ENCODE measurements at regions not wholly inside any gene's neighbourhood (a gene's known extent, or its start where the extent isn't known, plus 50 kb on each side); places are given as distances from the start of the nearest gene placed in this dataset.

- DNase-seq (ENCODE audit: low read depth), result no peak
- H3K4me3 ChIP-seq (ENCODE audit: control insufficient read depth, low read depth, low read length), result no peak overlapping the region
Measured at GRCh38 chr6:15780437-15780836, 117.6 kb upstream of the DTNBP1 start.

DNA sequence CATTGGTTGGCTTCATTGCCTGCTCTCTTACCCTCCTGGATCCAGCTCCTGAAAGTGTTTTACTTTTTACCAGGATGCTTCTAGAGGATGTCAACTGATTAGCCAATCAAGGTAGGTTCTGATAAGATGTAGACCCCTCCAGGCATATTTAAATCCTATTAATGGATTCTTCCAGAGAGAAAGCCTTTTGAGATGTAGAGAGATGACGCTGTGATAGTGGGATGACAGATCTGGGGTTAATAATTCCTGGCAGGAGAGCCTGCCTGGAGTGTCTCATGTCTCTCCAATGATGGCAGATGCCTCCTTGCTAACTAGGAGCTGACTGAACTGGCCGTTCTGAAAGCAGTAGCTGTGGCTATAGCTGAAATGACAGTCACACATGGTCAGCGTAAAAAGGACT, 116.9 kb upstream of the DTNBP1 start:
- no peak overlapping the region for H3K4me3 ChIP-seq (ENCODE audit: control insufficient read depth, low read depth, low read length)
- TF ChIP-seq, protein P1, sequence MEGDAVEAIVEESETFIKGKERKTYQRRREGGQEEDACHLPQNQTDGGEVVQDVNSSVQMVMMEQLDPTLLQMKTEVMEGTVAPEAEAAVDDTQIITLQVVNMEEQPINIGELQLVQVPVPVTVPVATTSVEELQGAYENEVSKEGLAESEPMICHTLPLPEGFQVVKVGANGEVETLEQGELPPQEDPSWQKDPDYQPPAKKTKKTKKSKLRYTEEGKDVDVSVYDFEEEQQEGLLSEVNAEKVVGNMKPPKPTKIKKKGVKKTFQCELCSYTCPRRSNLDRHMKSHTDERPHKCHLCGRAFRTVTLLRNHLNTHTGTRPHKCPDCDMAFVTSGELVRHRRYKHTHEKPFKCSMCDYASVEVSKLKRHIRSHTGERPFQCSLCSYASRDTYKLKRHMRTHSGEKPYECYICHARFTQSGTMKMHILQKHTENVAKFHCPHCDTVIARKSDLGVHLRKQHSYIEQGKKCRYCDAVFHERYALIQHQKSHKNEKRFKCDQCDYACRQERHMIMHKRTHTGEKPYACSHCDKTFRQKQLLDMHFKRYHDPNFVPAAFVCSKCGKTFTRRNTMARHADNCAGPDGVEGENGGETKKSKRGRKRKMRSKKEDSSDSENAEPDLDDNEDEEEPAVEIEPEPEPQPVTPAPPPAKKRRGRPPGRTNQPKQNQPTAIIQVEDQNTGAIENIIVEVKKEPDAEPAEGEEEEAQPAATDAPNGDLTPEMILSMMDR (conservative IDR thresholded peaks at IDR 0.05; ENCODE audit: control insufficient read depth, insufficient read depth, low read depth, low read length), result no peak
- no peak for DNase-seq (ENCODE audit: low read depth)

More at GRCh38 chr6:15780437-15780836, 117.6 kb upstream of the DTNBP1 start:
- TF ChIP-seq, protein P1 (conservative IDR thresholded peaks at IDR 0.05; ENCODE audit: control insufficient read depth, insufficient read depth, low read depth, low read length), result no peak

GRCh38 chr6:15776458-15776980, 113.7 kb upstream of the DTNBP1 start:
- DNase-seq (ENCODE audit: low read depth), result no peak
- no peak overlapping the region for H3K4me3 ChIP-seq (ENCODE audit: control insufficient read depth, low read depth, low read length)
- TF ChIP-seq, protein P1 (conservative IDR thresholded peaks at IDR 0.05; ENCODE audit: control insufficient read depth, insufficient read depth, low read depth, low read length), result no peak

DNA sequence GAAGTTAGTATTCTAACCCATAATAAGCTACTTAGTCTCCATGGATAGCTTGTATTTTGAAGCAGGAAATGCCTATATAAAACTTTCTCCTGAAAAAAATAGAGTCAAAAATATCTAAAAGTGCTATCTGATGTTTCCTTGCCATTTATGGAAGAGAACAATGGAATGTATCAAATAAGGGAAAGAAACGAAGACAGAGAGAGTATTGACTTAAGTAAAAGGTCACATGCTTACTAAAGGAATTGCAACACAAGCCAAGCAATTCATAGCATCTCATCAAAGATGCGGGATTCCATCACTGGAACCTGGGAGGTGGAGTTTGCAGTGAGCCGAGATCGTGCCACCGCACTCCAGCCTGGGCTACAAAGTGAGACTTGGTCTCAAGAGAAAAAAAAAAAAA, 112.9 kb upstream of the DTNBP1 start:
- no peak for DNase-seq (ENCODE audit: low read depth)
- H3K4me3 ChIP-seq (ENCODE audit: control insufficient read depth, low read depth, low read length), result no peak overlapping the region
- TF ChIP-seq, protein P1 (conservative IDR thresholded peaks at IDR 0.05; ENCODE audit: control insufficient read depth, insufficient read depth, low read depth, low read length), result no peak

- no peak for DNase-seq (ENCODE audit: low read depth)
- TF ChIP-seq, protein P1 (conservative IDR thresholded peaks at IDR 0.05; ENCODE audit: control insufficient read depth, insufficient read depth, low read depth, low read length), result no peak
- H3K4me3 ChIP-seq (ENCODE audit: control insufficient read depth, low read depth, low read length), result no peak overlapping the region
Measured at GRCh38 chr6:15775076-15775634, 112.3 kb upstream of the DTNBP1 start.

DNA sequence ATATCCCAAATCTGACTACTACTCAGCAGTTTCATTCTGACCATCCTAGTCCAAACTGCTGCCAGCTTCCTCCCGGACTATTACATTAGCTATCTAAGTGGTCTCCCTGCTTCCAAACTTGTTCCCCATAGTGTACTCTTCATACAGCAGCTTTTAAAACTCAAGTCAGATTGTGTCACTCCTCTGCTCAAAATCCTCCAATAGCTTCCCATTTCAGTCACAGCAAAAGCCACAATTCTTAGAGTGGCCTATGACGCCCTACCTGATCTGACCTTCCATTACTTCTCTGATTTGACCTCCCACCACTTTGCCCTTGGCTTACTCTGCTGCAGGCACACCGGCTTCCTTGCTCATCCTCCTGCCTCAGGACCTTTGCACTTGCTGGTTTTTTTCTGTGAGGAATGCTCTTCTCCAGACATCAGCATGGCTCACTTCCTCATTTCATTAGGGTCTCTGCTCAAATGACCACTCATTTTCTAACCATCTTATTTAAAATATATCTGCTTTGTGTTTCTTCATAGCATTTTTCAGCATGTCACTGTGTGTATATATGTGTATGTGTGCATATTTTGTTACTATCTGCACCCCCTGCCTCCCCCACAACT, 111.1 kb upstream of the DTNBP1 start:
- no peak overlapping the region for H3K4me3 ChIP-seq (ENCODE audit: control insufficient read depth, low read depth, low read length)
- DNase-seq (ENCODE audit: low read depth), result no peak
- TF ChIP-seq, protein P1 (conservative IDR thresholded peaks at IDR 0.05; ENCODE audit: control insufficient read depth, insufficient read depth, low read depth, low read length), result no peak
